CD4-positive, alpha-beta T cell (primary cell): ENCODE measurements at regions not wholly inside any gene's neighbourhood (a gene's known extent, or its start where the extent isn't known, plus 50 kb on each side); places are given as distances from the start of the nearest gene placed in this dataset.

Source experiments
- ATAC-seq: fragments of 200-7000 bp; cut with Tn5 transposase; one replicate; pipeline ENCODE4 v1.10.0; 2022; ENCODE audit warnings: mild to moderate bottlenecking; ENCODE audit not compliant: poor library complexity
- CTCF ChIA-PET: fragments of 350-600 bp; sonication (Branson Sonifier 250); formaldehyde crosslinking; loops from one replicate; lab custom pipeline; 2021; ENCODE audit warnings: antibody characterized with exemption, inconsistent platforms; lab: Charles Lee
- POLR2A ChIA-PET: fragments of 350-600 bp; sonication (Branson Sonifier 250); formaldehyde crosslinking; loops from one replicate; lab custom pipeline; 2021; ENCODE audit warnings: antibody characterized with exemption, inconsistent platforms; lab: Charles Lee
- DNase-seq, 14 experiments: peaks; one replicate each; pipeline ENCODE4 v3.0.0-alpha.2; 2013 to 2020; ENCODE audit warnings: mixed read lengths in 2 of 14
- H3K27ac ChIP-seq, 2 donors: one replicate each; pipeline versions ENCODE4 v1.5.1 to v1.7.0; 2013; ENCODE audit warnings: low read length in 2 of 2, low read depth in 1 of 2, mild to moderate bottlenecking in 1 of 2
- H3K27me3 ChIP-seq, 2 experiments: 1 replicate in 1 of 2; 2 replicates in 1 of 2; pipeline versions ENCODE4 v1.6.1 to v1.7.0; 2013; ENCODE audit warnings: low read length in 2 of 2, control low read depth in 1 of 2, mild to moderate bottlenecking in 1 of 2, moderate library complexity in 1 of 2; ENCODE audit not compliant: insufficient read depth in 2 of 2, control insufficient read depth in 1 of 2
- H3K36me3 ChIP-seq: one replicate; pipeline ENCODE4 v1.6.1; 2013; ENCODE audit warnings: low read length, control low read depth; ENCODE audit not compliant: insufficient read depth
- H3K4me1 ChIP-seq: one replicate; pipeline ENCODE4 v1.6.1; 2013; ENCODE audit warnings: low read length, control low read depth; ENCODE audit not compliant: insufficient read depth
- H3K4me3 ChIP-seq: one replicate; pipeline ENCODE4 v1.5.1; 2013; ENCODE audit warnings: mild to moderate bottlenecking, low read length, moderate library complexity
- H3K9me3 ChIP-seq, 2 experiments: 1 replicate in 1 of 2; 2 replicates in 1 of 2; pipeline versions ENCODE4 v1.6.1 to v1.7.0; 2013; ENCODE audit warnings: low read length in 2 of 2, mild to moderate bottlenecking in 2 of 2, control low read depth in 1 of 2, moderate library complexity in 1 of 2; ENCODE audit not compliant: control insufficient read depth in 1 of 2, insufficient read depth in 1 of 2
- H3K27ac Mint-ChIP-seq: one replicate; pipeline ENCODE4 v1.8.0; 2020; ENCODE audit warnings: mixed read lengths
- H3K27me3 Mint-ChIP-seq: one replicate; pipeline ENCODE4 v1.8.0; 2021; ENCODE audit warnings: mixed read lengths
- H3K36me3 Mint-ChIP-seq: one replicate; pipeline ENCODE4 v1.8.0; 2021; ENCODE audit warnings: low read depth, mixed read lengths
- H3K4me1 Mint-ChIP-seq: one replicate; pipeline ENCODE4 v1.8.0; 2021; ENCODE audit warnings: low read depth, mixed read lengths
- H3K4me3 Mint-ChIP-seq: one replicate; pipeline ENCODE4 v1.8.0; 2020; ENCODE audit warnings: mild to moderate bottlenecking, mixed read lengths
- H3K9me3 Mint-ChIP-seq: one replicate; pipeline ENCODE4 v1.8.0; 2020; ENCODE audit warnings: mixed read lengths
- CTCF ChIP-seq: fragments of 200-600 bp; IDR thresholded peaks from one replicate; pipeline ENCODE4 v1.8.0; 2022; ENCODE audit warnings: antibody characterized with exemption, mild to moderate bottlenecking
- intact Hi-C, 2 experiments: fragments of 100-400 bp; cut with DNase I in 1 of 2; cut with micrococcal nuclease in 1 of 2; formaldehyde crosslinking; loops; one replicate each; pipeline versions ENCODE4 v1.15.1 to v1.9.0; 2023 to 2025; cut with DNase I, micrococcal nuclease

GRCh38 chr7:18212758-18213157 lies 185.1 kb upstream of the PRPS1L1 start:
- ATAC-seq = no peak
- Histone ChIP-seq H3K9me3 (no peaks in the 10 kb centered on the region), H3K27ac (no peak overlapping the region), H3K4me1 (no peaks in the 10 kb centered on the region), H3K4me3 (no peak overlapping the region), H3K27me3 (no peaks in the 10 kb centered on the region), H3K36me3 (no peaks in the 10 kb centered on the region)
- Mint-ChIP-seq H3K27ac (no peak overlapping the region), H3K36me3 (no peaks in the 10 kb centered on the region), H3K4me1 (no peaks in the 10 kb centered on the region), H3K27me3 (no peaks in the 10 kb centered on the region), H3K4me3 (no peak overlapping the region), H3K9me3 (no peaks in the 10 kb centered on the region)
- intact Hi-C loops = no loop called here
- ChIA-PET POLR2A (no interaction called here), CTCF (no interaction called here)
- DNase-seq = no peak
- TF ChIP-seq CTCF = no peak

GRCh38 chr7:18213652-18214051 lies 186.0 kb upstream of the PRPS1L1 start:
- no peak overlapping the region for H3K27ac ChIP-seq
- no peaks in the 10 kb centered on the region for H3K36me3 ChIP-seq
- Mint-ChIP-seq H3K36me3 (no peaks in the 10 kb centered on the region), H3K9me3 (no peaks in the 10 kb centered on the region), H3K4me1 (no peaks in the 10 kb centered on the region), H3K27ac (no peak overlapping the region), H3K27me3 (no peaks in the 10 kb centered on the region), H3K4me3 (no peak overlapping the region)
- H3K9me3 ChIP-seq = no peaks in the 10 kb centered on the region
- ATAC-seq = no peak
- DNase-seq = no peak
- no peak overlapping the region for H3K4me3 ChIP-seq
- no peaks in the 10 kb centered on the region for H3K4me1 ChIP-seq
- intact Hi-C loops = no loop called here
- ChIA-PET CTCF (interaction anchor here (1.2 kb wide), 1 partner anchor 10 kb away, joined by 3 read pairs; no protein-coding TSS in a partner anchor), POLR2A (no interaction called here)
- no peaks in the 10 kb centered on the region for H3K27me3 ChIP-seq
- no peak for TF ChIP-seq CTCF

- Mint-ChIP-seq H3K27ac (no peak overlapping the region), H3K36me3 (no peaks in the 10 kb centered on the region), H3K27me3 (no peaks in the 10 kb centered on the region), H3K9me3 (no peaks in the 10 kb centered on the region), H3K4me3 (no peak overlapping the region), H3K4me1 (no peaks in the 10 kb centered on the region)
- Histone ChIP-seq H3K9me3 (no peaks in the 10 kb centered on the region), H3K27me3 (no peaks in the 10 kb centered on the region), H3K36me3 (no peaks in the 10 kb centered on the region), H3K4me3 (no peak overlapping the region), H3K27ac (no peak overlapping the region), H3K4me1 (no peaks in the 10 kb centered on the region)
- ATAC-seq (no peak), DNase-seq (no peak)
- intact Hi-C loops = no loop called here
- TF ChIP-seq CTCF = no peak
- ChIA-PET POLR2A (no interaction called here), CTCF (no interaction called here)
Observed at GRCh38 chr7:18216270-18216669, 188.6 kb upstream of the PRPS1L1 start.
